ELF-1 (cell line): ENCODE measurements at regions not wholly inside any gene's neighbourhood (a gene's known extent, or its start where the extent isn't known, plus 50 kb on each side); places are given as distances from the start of the nearest gene placed in this dataset.
"Not testable (repeated sequence)": the region's sequence is repeated elsewhere in the genome, so short reads cannot be mapped to it uniquely, and the experiment has no call there.

Source experiments
- DNase-seq: peaks from one replicate; pipeline ENCODE4 v3.0.0-alpha.2; 2016; ENCODE audit warnings: low read depth, low spot score

- no peak for DNase-seq
Measured at GRCh38 chr2:82992968-82993367, 1466.1 kb downstream of the SUCLG1 start.

GRCh38 chr2:82987706-82988105 is 1471.4 kb downstream of the SUCLG1 start:
- not testable (repeated sequence) for DNase-seq

DNA sequence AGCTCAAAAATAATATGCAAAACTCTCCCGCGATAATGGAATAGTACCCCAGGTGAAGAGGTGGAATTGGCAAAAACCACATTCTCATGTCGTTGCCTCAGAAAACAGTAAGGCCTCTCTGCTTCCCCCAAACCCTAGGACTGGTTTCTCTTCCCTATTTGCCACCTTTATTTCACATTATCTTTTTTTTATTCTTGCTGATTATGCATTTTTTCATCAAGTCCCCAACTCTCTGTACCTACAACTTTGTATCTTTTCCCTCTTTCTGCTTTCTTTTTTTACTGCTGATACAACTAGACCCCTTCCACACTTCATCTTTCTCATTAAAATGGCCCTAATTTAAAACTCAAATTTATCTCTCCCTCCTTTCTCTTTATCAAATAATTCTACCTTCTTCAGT is 1472.2 kb downstream of the SUCLG1 start:
- DNase-seq: no peak

DNA sequence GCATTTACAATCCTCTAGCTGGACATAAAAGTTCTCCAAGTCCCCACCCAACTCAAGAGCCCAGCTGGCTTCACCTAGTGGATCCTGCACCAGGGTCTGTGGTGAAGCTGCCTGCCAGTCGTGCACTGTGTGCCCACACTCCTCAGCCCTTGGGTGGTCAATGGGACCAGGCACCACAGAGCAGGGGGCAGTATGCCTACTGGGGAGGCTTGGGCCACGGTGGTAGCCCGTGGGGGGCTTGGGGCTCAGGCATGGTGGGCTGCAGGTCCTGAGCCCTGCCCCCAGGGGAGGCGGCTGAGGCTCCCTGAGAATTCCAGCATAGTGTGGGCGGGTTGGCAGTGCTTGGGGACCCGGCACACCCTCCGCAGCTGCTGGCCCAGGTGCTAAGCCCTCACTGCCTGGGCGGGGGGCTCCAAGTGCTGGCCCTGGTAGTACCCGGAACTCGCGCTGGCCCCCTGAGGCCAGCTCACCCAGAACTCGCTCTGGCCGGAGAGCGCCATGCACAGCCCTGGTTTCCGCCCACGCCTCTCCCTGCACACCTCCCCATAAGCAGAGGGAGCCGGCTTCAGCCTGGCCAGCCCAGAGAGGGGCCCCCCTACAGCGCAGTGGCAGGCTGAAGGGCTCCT is 1473.4 kb downstream of the SUCLG1 start:
- no peak for DNase-seq

DNA sequence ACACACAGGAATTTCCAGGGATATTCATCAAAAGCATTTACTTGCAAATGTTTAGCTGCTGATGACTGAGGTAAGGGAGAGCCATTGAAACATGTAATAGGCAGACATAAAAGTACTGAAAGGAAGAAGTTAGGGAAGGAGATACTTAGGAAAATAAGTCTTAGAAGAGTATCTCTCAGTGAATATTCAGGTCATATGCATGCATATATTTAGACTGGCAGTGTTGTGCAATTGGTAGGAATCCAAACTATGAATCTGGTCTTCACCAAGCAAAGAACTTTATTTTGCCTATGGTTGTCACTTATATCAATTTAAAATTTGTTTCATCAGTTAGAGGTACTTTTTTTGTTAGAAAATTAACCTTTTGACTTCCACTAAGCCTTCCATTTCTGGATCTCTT is 1490.7 kb downstream of the SUCLG1 start:
- DNase-seq: no peak

DNA sequence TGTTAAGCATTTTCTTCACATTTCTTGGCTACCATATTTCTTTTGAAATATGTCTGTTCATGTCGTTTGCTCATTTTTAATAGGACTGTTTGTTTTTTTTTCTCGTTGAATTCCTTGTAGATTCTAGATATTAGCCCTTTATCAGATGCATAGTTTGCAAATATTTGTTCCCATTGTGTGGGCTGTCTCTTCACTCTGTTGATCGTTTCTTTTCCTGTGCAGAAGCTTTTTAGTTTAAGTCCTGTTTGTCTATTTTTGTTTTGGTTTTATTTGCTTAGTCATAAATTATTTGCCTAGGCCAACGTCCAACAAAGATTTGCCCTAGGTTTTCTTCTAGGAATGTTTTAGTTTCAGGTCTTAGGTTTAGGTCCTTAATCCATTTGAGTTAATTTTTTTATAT is 1494.7 kb downstream of the SUCLG1 start:
- DNase-seq: no peak

GRCh38 chr2:82959727-82960126 is 1499.4 kb downstream of the SUCLG1 start:
- DNase-seq: no peak

- no peak for DNase-seq
Measured at GRCh38 chr2:82954868-82955267, 1504.2 kb downstream of the SUCLG1 start.

GRCh38 chr2:82939211-82939610 is 1519.9 kb downstream of the SUCLG1 start:
- DNase-seq: no peak

DNA sequence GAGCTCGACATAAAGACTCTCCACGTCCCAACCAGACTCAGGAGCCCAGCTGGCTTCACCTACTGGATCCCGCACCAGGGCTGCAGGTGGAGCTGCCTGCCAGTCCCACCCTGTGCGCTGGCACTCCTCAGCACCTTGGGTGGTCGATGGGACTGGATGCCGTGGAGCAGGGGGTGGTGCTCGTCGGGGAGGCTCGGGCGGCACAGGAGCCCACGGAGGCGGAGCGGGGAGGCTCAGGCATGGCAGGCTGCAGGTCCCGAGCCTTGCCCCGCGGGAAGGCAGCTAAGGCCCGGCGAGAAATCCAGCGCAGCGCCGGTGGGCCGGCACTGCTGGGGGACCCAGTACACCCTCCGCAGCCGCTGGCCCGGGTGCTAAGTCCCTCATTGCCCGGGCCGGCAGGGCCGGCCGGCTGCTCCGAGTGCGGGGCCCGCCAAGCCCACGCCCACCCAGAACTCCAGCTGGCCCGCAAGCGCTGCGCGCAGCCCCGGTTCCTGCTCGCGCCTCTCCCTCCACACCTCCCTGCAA is 1520.7 kb downstream of the SUCLG1 start:
- not testable (repeated sequence) for DNase-seq

DNA sequence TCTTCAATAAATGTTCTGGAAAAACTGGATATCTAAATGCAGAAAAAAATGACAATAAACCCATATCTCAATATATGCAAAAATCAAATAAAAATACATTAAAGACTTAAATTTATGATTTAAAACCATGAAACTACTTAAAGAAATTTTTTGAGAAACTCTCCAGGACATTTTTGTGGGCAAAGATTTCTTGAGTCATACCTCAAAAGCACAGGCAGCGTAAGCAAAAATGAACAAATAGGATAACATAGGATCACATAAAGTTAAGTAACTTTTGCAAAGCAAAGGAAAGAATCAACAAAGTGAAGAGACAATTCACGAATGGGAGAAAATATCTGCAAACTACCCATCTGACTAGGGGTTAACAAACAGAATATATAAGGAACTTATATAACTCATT is 1545.5 kb downstream of the SUCLG1 start:
- DNase-seq: no peak

- DNase-seq: peak; percentile 30
Measured at GRCh38 chr2:82896117-82896516, 1563.0 kb downstream of the SUCLG1 start.

DNA sequence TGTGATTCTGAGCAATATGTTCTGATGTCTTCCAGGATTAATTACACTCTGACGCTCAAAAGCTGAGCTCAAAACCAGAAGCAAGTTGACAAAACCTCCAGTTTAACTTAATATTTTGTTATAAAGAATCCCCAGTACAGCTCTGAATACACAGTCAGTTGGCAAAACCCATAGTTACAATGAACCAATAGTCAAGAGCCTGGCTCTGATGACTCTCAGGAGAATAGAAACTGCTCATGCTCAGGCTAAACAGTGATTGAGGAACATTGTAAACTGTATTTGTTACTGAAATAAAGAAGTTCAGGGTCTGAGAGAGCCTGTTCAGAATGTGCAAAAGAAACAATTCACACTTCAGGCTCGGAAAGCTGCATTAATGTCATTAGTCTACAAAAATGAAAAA is 1565.9 kb downstream of the SUCLG1 start:
- no peak for DNase-seq

- no peak for DNase-seq
Measured at GRCh38 chr2:82879803-82880202, 1579.3 kb downstream of the SUCLG1 start.

DNA sequence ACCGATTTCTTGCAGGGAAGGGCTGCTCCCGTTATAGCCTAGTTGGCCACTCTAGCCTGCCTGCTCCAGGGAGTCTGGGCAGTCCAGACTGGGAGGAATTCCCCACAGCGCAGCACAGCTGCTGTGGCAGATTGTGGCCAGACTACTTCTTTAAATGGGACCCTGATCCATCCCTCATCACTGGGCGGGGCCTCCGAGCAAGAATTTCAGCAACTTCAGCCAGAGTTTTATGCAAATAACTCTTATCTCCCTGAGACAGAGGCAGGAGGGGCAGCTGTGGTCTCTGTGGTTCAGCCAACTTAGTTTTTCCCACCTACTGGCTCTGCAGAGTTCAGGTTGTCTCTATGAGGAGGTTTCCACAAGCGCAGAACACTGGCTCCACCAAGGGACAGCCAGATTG is 1583.2 kb downstream of the SUCLG1 start:
- peak; percentile 28 for DNase-seq

DNA sequence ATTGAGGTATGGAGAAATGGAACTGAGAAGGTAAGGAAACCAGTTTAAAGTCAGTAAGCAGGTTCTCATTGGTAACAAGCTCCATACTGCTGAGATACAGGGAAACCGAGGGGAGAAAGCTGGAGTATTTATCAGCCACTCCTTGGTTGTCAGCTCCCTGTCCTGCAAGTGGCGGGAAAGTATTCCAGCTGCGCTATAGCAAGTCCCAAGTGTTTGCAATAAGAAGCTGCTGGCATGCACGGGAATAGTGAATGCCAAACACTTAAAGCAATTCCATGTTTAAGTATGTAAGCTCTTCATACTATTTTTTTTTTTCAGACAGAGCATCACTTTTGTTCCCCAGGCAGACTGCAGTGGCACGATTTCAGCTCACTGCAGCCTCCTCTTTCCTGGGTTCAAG is 1601.1 kb downstream of the SUCLG1 start:
- DNase-seq: no peak

- no peak for DNase-seq
Measured at GRCh38 chr2:82853299-82853698, 1605.8 kb downstream of the SUCLG1 start.

DNA sequence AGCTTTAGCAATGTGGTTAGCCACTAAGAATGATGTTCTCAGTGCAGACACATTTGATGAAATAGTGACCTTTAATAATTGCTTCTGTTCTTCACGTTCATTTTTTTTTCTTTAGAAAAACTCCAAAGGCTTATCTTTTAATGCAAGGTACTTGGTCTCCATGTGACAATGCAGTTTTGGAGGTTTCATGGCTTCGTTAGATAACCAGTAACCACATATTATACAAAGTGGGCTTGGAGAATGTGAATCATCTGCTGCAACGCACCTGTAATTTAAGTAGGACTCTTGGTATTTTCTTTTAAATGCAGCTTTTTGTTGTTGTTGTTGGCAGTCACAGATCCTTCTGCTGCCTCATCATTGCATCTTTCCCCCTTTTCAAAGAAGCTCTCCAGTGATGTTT is 1606.3 kb downstream of the SUCLG1 start:
- DNase-seq: no peak

DNA sequence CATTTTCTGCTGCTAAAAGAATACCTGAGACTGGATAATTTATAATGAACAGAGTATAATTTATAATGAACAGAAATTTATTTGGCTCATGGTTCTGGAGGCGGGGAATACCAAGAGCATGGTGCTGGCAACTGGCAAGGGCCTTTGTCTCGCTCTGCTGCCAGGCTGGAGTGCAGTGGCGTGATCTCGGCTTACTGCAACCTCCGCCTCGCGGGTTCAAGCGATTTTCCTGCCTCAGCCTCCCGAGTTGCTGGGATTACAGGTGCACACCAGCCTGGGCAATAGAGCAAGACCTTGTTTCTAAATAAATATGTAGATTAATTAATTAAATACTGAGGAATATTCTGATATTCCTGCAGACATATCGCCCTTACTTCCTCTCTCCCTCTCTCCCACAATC is 1610.8 kb downstream of the SUCLG1 start:
- no peak for DNase-seq

DNA sequence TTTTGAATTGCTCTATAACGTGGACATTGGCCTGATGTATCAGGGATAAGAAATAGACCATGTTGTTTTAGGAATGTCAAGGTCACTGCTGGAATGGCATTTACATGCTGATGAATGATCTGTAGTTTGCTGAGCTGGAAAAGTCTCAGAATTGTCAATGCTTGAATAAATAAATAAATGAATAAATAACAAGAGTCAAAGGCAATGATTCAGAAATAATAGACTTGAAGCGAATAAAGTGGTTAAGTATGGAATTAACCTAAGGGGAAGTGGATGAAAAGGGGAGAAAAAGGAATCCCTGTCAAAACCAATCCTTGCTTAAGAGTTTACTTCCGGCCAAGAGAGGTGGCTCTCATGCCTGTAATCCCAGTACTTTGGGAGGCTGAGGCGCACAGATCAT is 1620.0 kb downstream of the SUCLG1 start:
- no peak for DNase-seq

DNA sequence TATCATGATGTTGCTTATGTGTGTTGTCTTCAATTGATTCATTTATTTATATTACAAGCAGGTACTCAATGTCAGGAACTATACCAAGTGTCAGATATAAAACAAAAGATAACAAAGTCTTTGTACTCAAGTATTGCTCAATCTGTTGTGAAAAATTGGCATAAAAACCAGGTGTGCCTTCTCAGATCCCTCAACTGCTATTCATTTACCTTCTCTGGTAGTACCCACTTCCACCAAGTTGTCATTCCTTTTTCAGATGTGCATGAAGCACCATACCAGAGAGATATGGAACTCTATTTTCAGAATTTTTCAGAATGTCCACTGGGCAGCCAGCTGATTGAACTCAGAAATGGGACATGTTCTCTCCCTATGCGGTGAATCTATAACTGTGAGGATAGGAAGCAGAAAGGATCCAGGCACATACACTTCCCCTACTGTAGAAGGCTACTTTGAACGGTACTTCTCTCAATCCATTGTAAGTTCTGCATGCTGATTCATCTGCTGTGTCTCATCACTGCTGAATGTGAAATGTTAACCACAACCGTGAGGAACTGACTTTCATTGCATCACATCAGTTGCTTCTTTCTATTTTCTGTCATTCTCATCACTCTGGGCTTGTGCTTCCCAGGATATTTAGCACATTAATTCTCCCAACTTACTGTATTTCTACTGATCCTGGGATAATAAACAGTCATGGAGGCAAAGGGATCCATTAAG is 1621.3 kb downstream of the SUCLG1 start:
- no peak for DNase-seq

- no peak for DNase-seq
Measured at GRCh38 chr2:82834893-82835292, 1624.2 kb downstream of the SUCLG1 start.

DNA sequence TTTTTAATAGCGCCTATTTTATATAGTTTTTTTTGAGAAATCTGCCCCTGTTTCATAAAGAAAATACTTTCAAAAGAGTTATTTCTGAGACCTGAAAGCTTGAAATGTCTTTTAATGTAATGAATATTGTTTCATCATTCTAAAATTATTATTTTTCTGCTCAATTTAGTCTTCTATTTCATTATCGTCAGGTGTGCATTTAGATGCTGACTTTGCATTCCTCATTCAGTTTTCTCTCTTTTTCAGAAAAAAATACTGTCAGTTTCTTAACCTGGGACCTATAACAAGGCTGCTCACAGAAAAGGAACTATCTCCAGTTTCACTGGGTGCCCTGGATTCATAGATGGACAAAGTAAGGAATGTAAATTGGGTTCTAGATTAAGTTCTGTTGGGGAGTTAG is 1631.7 kb downstream of the SUCLG1 start:
- DNase-seq: no peak
